Activated CD4-positive, CD25-positive, alpha-beta regulatory T cell treated with anti-CD3 and anti-CD28 coated beads, Interleukin-2, amount 50 U/mL, for 72 hours (primary cell): ENCODE measurements at regions not wholly inside any gene's neighbourhood (a gene's known extent, or its start where the extent isn't known, plus 50 kb on each side); places are given as distances from the start of the nearest gene placed in this dataset.
"Not testable (repeated sequence)": the region's sequence is repeated elsewhere in the genome, so short reads cannot be mapped to it uniquely, and the experiment has no call there.

Experiments used
- DNase-seq: peaks from one replicate; pipeline ENCODE4 v3.0.0; 2021

DNA sequence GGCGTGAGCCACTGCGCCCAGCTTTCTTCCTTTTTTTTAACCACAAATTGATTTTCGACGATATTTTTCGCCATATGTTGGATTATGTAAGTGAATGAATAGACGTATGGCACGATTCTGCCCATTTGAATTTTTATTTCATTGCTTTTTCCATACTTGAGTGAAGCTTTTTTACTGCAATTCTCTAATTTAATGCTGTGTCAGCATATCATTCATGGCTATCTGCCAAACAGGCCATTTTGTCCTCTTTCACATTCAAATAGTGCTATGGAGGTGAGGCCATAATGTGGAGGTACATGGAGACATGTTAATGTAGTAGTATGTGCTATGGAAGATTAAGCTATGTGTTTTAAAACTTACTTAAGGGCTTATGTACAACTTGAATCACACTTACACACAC lies 152.1 kb upstream of the TUSC1 start:
- no peak for DNase-seq

- no peak for DNase-seq
These were observed 149.4 kb upstream of the TUSC1 start for GRCh38 chr9:25827626-25828025.

DNA sequence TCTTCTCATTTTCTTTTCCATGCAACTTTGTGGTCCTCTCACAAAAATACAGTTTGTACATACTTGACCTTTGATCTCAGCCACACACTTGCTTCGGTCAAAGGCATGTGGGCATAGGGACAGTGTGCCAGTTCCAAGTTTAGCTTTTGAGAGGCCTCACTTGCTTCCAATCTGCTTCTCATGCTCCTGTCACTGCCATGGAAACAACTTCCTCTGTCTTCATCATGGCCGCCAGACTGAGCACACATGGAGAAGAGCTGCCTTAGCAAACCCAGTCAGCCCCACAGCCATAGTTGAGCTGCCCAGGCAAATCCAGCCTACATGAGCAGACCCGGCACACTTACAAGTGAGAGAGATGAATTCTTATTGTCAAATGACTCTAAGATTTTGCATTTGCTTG lies 138.2 kb upstream of the TUSC1 start:
- no peak for DNase-seq

GRCh38 chr9:25814023-25814422 lies 135.8 kb upstream of the TUSC1 start:
- no peak for DNase-seq

- DNase-seq, result no peak
These were observed 135.2 kb upstream of the TUSC1 start for GRCh38 chr9:25813478-25813877.

DNA sequence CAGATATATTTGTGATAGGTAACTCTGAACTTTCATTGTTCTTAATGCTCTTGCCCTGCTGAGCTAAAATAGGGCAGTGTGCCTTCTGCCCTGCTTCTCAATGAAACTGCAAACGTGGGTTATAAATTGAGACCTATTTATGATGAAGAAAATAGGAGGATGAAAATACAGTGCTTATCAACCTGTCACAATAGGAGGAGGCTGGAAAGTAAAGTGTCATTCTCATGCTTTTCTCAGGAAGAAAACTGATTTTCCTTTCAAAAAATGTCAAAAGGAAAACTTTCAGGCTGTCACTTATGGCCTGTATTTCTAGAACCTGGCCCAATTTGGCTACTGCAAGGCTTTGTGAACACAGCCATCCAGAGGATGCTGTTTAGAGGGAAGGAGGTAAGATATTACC lies 130.3 kb upstream of the TUSC1 start:
- DNase-seq, result no peak

- no peak for DNase-seq
These were observed 126.6 kb upstream of the TUSC1 start for GRCh38 chr9:25804856-25805255.

DNA sequence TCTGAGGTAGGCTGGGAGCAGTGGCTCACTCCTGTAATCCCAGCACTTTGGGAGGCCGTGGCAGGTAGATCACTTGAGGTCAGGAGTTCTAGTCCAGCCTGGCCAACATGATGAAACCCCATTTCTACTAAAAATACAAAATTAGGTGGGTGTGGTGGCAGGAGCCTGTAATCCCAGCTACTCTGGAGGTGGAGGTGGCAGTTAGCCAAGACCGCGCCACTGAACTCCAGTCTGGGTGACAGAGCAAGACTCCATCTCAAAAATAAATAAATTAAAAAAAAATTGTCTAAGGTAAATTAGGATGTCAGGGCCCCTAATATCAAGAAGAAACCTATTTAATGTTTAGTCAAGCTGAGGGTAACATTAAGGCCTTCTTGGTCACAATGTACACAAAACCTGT lies 123.7 kb upstream of the TUSC1 start:
- not testable (repeated sequence) for DNase-seq

DNA sequence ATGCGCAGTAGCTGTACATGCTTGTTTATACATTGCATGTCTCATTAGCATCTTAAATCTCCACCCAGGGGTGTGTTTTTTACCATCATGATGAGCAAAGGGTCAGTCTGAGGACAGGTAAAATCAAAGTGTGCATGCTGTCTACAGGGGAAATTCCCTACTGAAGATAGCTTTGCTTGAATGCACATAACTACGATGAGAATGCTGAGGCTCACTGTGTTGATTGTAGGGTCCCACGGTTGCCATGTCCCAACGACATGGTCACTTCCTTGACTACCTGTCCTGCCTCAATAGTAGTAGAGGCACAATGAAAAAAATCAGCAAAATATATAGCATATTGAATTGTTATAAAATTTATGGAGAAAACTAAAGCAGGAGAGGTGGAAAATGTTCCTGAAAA lies 95.6 kb upstream of the TUSC1 start:
- DNase-seq, result no peak

DNA sequence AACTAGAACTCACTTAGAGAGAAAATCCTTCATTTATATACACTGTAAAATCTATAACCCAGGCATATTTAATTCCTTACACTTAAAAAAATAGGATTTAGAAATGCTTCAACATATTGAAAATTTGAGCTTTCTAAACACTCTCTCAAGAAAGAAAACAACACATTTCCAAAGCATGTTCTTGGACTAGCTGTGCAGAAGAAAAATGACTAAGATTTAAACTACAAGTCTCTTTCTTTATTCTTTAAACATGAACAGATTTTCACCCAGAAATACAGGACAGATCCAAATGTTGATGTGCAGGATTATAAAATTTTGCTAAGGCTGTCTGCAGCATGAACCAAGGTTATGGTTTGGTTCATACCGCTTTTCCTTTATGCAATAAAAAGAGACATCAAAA lies 77.7 kb upstream of the TUSC1 start:
- DNase-seq, result no peak

DNA sequence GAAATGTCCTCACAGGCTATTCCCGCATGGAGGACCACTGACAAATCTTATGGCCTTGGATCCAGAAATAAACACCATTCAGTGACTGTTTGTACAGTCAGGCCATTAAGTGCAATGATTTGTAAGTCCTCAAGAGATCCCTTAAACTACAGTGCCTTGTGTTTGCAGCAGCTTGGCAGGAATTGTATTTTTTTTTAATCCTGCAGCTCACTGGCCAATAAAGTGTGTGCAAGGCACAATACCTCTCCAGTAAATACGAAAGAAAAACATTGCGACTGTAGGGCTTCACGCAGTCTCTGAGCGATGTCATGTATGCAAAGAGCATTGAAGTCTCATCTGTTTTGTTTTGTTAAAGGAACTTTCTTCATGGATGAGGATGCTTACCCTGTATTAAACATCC lies 74.2 kb upstream of the TUSC1 start:
- no peak for DNase-seq

GRCh38 chr9:25742256-25742655 lies 64.0 kb upstream of the TUSC1 start:
- DNase-seq, result no peak

- DNase-seq, result no peak
These were observed 55.2 kb upstream of the TUSC1 start for GRCh38 chr9:25733336-25733982.

DNA sequence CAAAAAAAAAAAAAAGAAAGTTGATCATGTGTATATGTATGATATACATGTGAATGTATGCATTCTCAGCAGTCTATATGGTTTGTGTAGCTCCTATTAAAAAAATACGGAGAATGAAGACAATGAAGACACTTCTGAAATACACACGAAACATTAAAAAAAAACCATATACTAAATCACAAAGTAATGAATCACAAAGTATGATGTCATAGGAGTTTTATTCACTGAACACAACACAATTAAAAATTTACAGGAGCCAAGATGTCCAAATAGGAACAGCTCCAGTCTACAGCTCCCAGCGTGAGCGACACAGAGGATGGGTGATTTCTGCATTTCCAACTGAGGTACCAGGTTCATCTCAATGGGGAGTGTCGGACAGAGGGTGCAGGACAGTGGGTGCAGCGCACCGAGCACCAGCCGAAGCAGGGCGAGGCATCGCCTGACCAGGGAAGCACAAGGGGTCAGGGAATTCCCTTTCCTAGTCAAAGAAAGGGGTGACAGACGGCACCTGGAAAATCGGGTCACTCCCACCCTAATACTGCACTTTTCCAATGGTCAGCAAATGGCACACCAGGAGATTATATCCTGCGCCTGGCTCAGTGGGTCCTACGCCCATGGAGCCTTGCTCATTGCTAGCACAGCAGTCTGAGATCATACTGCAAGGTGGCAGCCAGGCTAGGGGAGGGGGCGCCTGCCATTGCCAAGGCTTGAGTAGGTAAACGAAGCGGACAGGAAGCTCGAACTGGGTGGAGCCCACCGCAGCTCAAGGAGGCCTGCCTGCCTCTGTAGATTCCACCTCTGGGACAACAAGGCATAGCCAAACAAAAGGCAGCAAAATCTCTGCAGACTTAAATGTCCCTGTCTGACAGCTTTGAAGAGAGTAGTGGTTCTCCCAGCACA lies 53.9 kb upstream of the TUSC1 start:
- not testable (repeated sequence) for DNase-seq
